ENCODE measurements at regions not wholly inside any gene's neighbourhood (a gene's known extent, or its start where the extent isn't known, plus 50 kb on each side); places are given as distances from the start of the nearest gene placed in this dataset.

DNA sequence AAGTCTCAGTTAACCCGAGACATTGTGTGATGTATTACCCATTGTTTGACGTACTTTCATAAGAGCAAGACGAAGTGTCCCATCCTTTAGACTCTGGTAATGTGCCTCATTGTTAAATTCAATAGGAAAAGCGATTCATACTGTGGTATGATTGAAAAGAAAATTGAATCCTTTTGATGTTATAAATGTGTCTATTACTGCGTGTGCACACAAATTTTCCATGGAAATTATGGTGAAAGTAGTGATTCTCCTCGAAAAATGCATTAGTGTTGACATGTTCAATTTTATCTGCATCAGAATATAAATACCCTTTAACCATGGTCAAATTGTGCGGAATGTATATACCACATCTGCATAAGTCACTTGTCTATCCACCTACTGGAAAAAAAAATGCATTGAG lies 386.8 kb downstream of the INSC start:
- TF ChIP-seq POLR2AphosphoS5 (IDR thresholded peaks at IDR 0.05), result no peak
- TF ChIP-seq POLR2A (IDR thresholded peaks at IDR 0.05), result no peak
- TF ChIP-seq, protein P1, sequence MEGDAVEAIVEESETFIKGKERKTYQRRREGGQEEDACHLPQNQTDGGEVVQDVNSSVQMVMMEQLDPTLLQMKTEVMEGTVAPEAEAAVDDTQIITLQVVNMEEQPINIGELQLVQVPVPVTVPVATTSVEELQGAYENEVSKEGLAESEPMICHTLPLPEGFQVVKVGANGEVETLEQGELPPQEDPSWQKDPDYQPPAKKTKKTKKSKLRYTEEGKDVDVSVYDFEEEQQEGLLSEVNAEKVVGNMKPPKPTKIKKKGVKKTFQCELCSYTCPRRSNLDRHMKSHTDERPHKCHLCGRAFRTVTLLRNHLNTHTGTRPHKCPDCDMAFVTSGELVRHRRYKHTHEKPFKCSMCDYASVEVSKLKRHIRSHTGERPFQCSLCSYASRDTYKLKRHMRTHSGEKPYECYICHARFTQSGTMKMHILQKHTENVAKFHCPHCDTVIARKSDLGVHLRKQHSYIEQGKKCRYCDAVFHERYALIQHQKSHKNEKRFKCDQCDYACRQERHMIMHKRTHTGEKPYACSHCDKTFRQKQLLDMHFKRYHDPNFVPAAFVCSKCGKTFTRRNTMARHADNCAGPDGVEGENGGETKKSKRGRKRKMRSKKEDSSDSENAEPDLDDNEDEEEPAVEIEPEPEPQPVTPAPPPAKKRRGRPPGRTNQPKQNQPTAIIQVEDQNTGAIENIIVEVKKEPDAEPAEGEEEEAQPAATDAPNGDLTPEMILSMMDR (IDR thresholded peaks at IDR 0.05), result no peak
- no peak for TF ChIP-seq EP300 (IDR thresholded peaks at IDR 0.05)
- Histone ChIP-seq H3K36me3 (no peaks in the 10 kb centered on the region), H3K9me3 (no peaks in the 10 kb centered on the region), H3K27me3 (no peaks in the 10 kb centered on the region), H3K4me1 (no peaks in the 10 kb centered on the region), H3K4me3 (no peak overlapping the region), H3K27ac (no peak overlapping the region)
- no peak for ATAC-seq
- 65 to 72% methylated on average over 7 of the region's 7 CpGs for WGBS, 2 donors (ENCODE audit: low coverage in 1 of 2)

DNA sequence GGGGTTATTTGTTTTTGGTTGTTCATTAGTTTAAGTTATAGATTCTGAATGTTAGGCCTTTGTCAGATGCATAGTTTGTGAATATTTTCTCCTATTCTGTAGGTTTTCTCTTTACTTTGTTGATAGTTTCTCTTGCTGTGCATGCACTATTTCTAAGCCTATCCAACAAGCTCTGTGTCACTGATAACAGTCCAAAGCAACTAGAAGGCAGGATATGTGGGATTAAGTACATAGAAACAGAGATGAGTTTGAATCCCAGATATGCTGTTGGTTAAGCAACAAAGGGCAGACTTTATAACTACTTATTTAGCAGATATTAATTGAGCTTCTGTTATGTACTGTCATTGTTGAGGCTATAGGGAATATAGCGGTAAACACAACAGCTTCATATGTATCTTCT lies 390.4 kb downstream of the INSC start:
- WGBS, 2 donors (ENCODE audit: low coverage in 1 of 2), result 93 to 100% methylated on average over 1 of the region's 1 CpG
- Histone ChIP-seq H3K4me3 (no peak overlapping the region), H3K27ac (no peak overlapping the region), H3K27me3 (no peaks in the 10 kb centered on the region), H3K36me3 (no peaks in the 10 kb centered on the region), H3K9me3 (no peaks in the 10 kb centered on the region), H3K4me1 (no peaks in the 10 kb centered on the region)
- no peak for TF ChIP-seq POLR2AphosphoS5 (IDR thresholded peaks at IDR 0.05)
- no peak for TF ChIP-seq EP300 (IDR thresholded peaks at IDR 0.05)
- TF ChIP-seq POLR2A (IDR thresholded peaks at IDR 0.05), result no peak
- TF ChIP-seq, protein P1 (IDR thresholded peaks at IDR 0.05), result no peak
- no peak for ATAC-seq

DNA sequence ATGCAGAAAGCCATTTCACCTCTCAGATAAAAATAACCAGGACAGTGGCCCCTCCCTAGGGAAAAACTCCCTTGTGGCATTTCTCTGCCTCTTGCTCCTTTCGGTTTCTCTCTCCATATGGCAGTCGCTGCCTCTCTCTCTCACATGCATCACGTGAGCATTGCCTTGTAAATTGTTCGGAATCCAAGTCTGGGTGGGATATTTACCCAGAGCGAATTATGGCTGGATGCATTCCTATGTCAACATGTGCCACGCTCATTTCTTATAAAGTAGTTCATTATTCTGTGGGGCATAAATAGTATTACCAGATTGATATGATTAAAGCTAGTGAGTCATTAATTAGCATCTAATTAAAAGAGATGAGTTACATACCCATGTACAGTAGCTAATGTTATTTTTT lies 392.9 kb downstream of the INSC start:
- Histone ChIP-seq H3K36me3 (no peaks in the 10 kb centered on the region), H3K4me3 (no peak overlapping the region), H3K4me1 (no peaks in the 10 kb centered on the region), H3K27ac (no peak overlapping the region), H3K9me3 (peaks cover 0 to 4% (median 0%) of the 10 kb centered on the region in 3 donors), H3K27me3 (no peaks in the 10 kb centered on the region)
- WGBS, 2 donors (ENCODE audit: low coverage in 1 of 2), result 70 to 88% methylated on average over 6 of the region's 6 CpGs
- no peak for ATAC-seq
- no peak for TF ChIP-seq POLR2AphosphoS5 (IDR thresholded peaks at IDR 0.05)
- no peak for TF ChIP-seq EP300 (IDR thresholded peaks at IDR 0.05)
- TF ChIP-seq, protein P1 (IDR thresholded peaks at IDR 0.05), result no peak
- TF ChIP-seq POLR2A (IDR thresholded peaks at IDR 0.05), result no peak

DNA sequence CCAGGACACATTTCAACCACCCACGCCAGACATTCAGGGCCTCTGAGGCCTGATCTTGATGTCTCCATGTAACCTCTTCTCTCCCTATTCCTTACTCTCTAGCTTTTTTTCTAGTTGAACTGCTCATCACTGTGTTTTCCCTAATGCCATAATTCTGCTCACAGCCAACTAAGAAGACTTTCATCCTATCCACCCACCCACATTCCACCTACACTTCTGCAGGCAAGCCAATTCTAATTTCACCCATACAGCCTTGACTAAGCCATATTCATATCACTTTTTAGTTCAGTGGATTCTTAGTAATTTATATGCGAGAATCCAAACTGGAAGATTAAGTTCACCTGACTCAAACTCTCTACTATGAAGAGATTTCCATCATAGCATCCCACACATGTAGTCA lies 394.4 kb downstream of the INSC start:
- no peak for ATAC-seq
- Histone ChIP-seq H3K36me3 (no peaks in the 10 kb centered on the region), H3K27me3 (no peaks in the 10 kb centered on the region), H3K27ac (no peak overlapping the region), H3K4me3 (no peak overlapping the region), H3K4me1 (no peaks in the 10 kb centered on the region), H3K9me3 (peaks cover 0 to 11% (median 0%) of the 10 kb centered on the region in 3 donors)
- TF ChIP-seq POLR2A (IDR thresholded peaks at IDR 0.05), result no peak
- TF ChIP-seq, protein P1 (IDR thresholded peaks at IDR 0.05), result no peak
- TF ChIP-seq POLR2AphosphoS5 (IDR thresholded peaks at IDR 0.05), result no peak
- no peak for TF ChIP-seq EP300 (IDR thresholded peaks at IDR 0.05)
- 83 to 91% methylated on average over 1 to 2 of the region's 2 CpGs for WGBS, 2 donors (ENCODE audit: low coverage in 1 of 2)

DNA sequence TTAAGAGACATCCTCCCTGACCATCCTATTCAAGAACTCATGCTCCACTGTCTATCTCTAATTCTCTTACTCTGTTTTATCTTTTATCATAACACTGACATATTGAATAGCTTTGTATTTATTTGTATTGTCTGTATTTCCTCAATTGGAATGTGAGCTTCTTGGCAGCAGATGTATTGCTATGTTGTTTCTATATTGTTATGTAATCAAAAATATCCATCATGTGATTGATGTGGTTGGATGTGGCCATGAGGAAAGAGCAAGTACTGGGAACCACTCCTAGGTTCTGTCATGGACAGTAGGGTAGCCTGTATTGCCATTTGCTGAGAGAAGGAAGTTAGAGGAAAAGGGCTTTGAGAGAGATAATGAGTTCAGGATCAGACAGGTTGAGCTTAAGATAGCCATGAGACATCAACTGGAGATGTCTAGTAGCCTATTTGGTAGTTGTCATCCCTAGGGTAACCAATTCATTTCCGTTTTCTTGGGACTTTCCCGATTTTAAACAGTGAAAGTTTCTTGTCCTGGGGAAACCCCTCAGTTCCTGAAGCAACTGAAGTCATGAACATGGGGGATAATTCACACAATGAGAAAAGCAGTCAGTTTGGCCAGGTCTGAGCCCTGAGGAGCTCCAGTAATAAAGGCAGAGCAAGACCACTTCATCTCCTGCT lies 404.5 kb downstream of the INSC start:
- no peak overlapping the region for H3K4me3 ChIP-seq
- peaks cover 0 to 26% (median 0%) of the 10 kb centered on the region in 3 donors for H3K9me3 ChIP-seq
- no peak overlapping the region for H3K27ac ChIP-seq
- H3K27me3 ChIP-seq, result no peaks in the 10 kb centered on the region
- no peaks in the 10 kb centered on the region for H3K36me3 ChIP-seq
- H3K4me1 ChIP-seq, result no peaks in the 10 kb centered on the region
- 59 to 73% methylated on average over 2 of the region's 2 CpGs for WGBS, 2 donors (ENCODE audit: low coverage in 1 of 2)
- ATAC-seq, result no peak
- TF ChIP-seq, protein P1 (IDR thresholded peaks at IDR 0.05), result no peak
- TF ChIP-seq EP300 (IDR thresholded peaks at IDR 0.05) (no peak), POLR2A (IDR thresholded peaks at IDR 0.05) (no peak), POLR2AphosphoS5 (IDR thresholded peaks at IDR 0.05) (no peak)
